AG09309 (cell line): ENCODE measurements at regions not wholly inside any gene's neighbourhood (a gene's known extent, or its start where the extent isn't known, plus 50 kb on each side); places are given as distances from the start of the nearest gene placed in this dataset.
A peak's percentile ranks its signal among the peaks of the same experiment; 100 is the strongest.

Source experiments
- DNase-seq: peaks from one replicate; pipeline ENCODE4 v3.0.0-alpha.2; 2010; ENCODE audit warnings: low read depth
- H3K4me3 ChIP-seq: 2 replicates; pipeline ENCODE4 v1.5.1; 2011; ENCODE audit warnings: mild to moderate bottlenecking, low read depth, low read length, moderate library complexity; ENCODE audit not compliant: control insufficient read depth
- TF ChIP-seq, protein P1 (sequence below): IDR thresholded peaks from 2 replicates; pipeline ENCODE4 v1.5.1; 2011; ENCODE audit warnings: mild to moderate bottlenecking, low read depth, low read length, inconsistent platforms; ENCODE audit not compliant: insufficient read depth, control insufficient read depth; ENCODE audit errors: missing control alignments

- TF ChIP-seq, protein P1, sequence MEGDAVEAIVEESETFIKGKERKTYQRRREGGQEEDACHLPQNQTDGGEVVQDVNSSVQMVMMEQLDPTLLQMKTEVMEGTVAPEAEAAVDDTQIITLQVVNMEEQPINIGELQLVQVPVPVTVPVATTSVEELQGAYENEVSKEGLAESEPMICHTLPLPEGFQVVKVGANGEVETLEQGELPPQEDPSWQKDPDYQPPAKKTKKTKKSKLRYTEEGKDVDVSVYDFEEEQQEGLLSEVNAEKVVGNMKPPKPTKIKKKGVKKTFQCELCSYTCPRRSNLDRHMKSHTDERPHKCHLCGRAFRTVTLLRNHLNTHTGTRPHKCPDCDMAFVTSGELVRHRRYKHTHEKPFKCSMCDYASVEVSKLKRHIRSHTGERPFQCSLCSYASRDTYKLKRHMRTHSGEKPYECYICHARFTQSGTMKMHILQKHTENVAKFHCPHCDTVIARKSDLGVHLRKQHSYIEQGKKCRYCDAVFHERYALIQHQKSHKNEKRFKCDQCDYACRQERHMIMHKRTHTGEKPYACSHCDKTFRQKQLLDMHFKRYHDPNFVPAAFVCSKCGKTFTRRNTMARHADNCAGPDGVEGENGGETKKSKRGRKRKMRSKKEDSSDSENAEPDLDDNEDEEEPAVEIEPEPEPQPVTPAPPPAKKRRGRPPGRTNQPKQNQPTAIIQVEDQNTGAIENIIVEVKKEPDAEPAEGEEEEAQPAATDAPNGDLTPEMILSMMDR: no peak
- no peak for DNase-seq
- H3K4me3 ChIP-seq: no peak overlapping the region
Observed at GRCh38 chr16:86753399-86753798, 175.1 kb downstream of the FOXL1 start.

- no peak overlapping the region for H3K4me3 ChIP-seq
- DNase-seq: no peak
- TF ChIP-seq, protein P1: no peak
Observed at GRCh38 chr16:86755571-86756006, 177.2 kb downstream of the FOXL1 start.

DNA sequence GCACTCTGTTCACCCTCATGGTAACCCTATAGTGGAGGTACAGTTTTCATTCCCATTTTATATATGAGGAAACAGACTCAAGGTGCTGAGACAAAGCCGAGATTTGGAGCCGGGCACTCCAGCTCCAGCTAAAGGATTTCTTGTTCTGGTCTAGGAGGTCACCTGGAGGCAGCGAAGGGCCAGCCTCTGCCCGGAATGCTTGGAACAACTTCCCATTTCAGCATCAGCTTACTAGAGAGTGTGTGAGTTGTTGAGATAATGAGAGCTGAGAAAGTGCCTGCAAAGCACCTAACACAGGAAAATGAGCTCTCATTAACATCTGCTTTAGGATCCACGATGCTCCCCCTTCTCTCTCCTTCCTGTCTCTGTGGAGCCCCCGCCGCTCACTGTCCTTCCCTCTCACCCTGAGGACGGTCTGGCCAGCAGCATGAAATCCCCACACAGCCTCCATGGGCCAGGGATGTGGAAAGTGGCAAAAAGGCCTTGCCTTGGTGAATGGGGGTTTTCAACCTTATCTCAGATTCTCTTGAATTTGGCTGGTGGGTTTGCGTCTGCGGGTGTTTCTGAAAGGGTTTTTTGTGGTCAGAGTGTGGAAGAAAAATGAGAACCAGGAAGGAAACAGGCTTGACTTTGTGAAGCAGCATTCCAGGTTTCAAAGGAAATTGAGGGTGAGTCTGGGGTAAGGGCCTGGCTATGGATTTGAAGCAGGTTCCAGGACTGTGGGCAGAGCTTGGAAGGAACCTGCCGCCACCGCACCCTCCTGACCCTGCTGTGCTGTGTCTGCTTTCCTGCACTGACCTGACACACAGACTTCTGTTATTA is 178.7 kb downstream of the FOXL1 start:
- no peak overlapping the region for H3K4me3 ChIP-seq
- no peak for DNase-seq
- TF ChIP-seq, protein P1: no peak

DNA sequence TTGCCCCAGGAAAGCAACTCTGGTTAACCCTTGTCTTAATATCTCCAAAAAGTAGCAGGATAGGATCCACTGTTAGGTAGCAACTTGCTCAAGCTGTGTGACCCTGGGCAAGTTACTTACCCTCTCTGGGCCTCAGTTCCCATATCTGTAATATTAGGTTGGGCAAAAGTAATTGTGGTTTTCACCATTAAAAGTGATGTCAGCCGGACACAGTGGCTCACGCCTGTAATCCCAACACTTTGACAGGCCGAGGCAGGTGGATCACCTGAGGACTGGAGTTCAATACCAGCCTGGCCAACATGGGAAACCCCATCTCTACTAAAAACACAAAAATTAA is 179.3 kb downstream of the FOXL1 start:
- no peak for DNase-seq
- H3K4me3 ChIP-seq: no peak overlapping the region
- TF ChIP-seq, protein P1: no peak

GRCh38 chr16:86758932-86759331 is 180.6 kb downstream of the FOXL1 start:
- H3K4me3 ChIP-seq: no peak overlapping the region
- DNase-seq: no peak
- TF ChIP-seq, protein P1: no peak

GRCh38 chr16:86761111-86762031 is 183.0 kb downstream of the FOXL1 start:
- DNase-seq: no peak
- TF ChIP-seq, protein P1: peak; percentile 87
- H3K4me3 ChIP-seq: peak overlapping the region; percentile 31
